Natural killer cell (primary cell): ENCODE measurements at regions not wholly inside any gene's neighbourhood (a gene's known extent, or its start where the extent isn't known, plus 50 kb on each side); places are given as distances from the start of the nearest gene placed in this dataset.
"Not testable (repeated sequence)": the region's sequence is repeated elsewhere in the genome, so short reads cannot be mapped to it uniquely, and the experiment has no call there.

ENCODE experiments used
- ATAC-seq, 3 donors: fragments of 150-1000 bp in 2 of 3; fragments of 200-7000 bp in 1 of 3; cut with Tn5 transposase; 1 replicate in 1 of 3; 2 replicates in 2 of 3; pipeline ENCODE4 v1.10.0; 2021; ENCODE audit warnings: mild to moderate bottlenecking in 2 of 3, moderate library complexity in 2 of 3
- DNase-seq, 2 donors: peaks; one replicate each; pipeline versions ENCODE4 v3.0.0 to v3.0.0-alpha.2; 2013 to 2021; ENCODE audit warnings: mixed read lengths in 1 of 2
- H3K27ac ChIP-seq: one replicate; pipeline ENCODE4 v1.5.1; 2013; ENCODE audit warnings: mild to moderate bottlenecking, low read length
- H3K27me3 ChIP-seq: one replicate; pipeline ENCODE4 v1.6.1; 2013; ENCODE audit warnings: low read length; ENCODE audit not compliant: control insufficient read depth, insufficient read depth
- H3K36me3 ChIP-seq: one replicate; pipeline ENCODE4 v1.6.1; 2013; ENCODE audit warnings: low read length; ENCODE audit not compliant: control insufficient read depth, insufficient read depth
- H3K4me1 ChIP-seq: one replicate; pipeline ENCODE4 v1.6.1; 2013; ENCODE audit warnings: low read length; ENCODE audit not compliant: control insufficient read depth, insufficient read depth
- H3K4me3 ChIP-seq: one replicate; pipeline ENCODE4 v1.5.1; 2013; ENCODE audit warnings: low read length
- H3K9me3 ChIP-seq: one replicate; pipeline ENCODE4 v1.6.1; 2013; ENCODE audit warnings: low read length; ENCODE audit not compliant: control insufficient read depth, insufficient read depth
- H3K27ac Mint-ChIP-seq, 2 donors: one replicate each; pipeline ENCODE4 v1.8.0; 2022; ENCODE audit warnings: mild to moderate bottlenecking in 2 of 2, mixed read lengths in 2 of 2, moderate library complexity in 1 of 2
- H3K27me3 Mint-ChIP-seq, 2 donors: one replicate each; pipeline ENCODE4 v1.8.0; 2022; ENCODE audit warnings: low read depth in 2 of 2, mixed read lengths in 2 of 2
- H3K36me3 Mint-ChIP-seq: one replicate; pipeline ENCODE4 v1.8.0; 2022; ENCODE audit warnings: mixed read lengths
- H3K4me1 Mint-ChIP-seq, 2 donors: one replicate each; pipeline ENCODE4 v1.8.0; 2022; ENCODE audit warnings: mixed read lengths in 2 of 2
- H3K4me3 Mint-ChIP-seq: one replicate; pipeline ENCODE4 v1.8.0; 2022; ENCODE audit warnings: mild to moderate bottlenecking, moderate library complexity, mixed read lengths
- H3K9me3 Mint-ChIP-seq, 2 donors: one replicate each; pipeline ENCODE4 v1.8.0; 2022; ENCODE audit warnings: mixed read lengths in 2 of 2
- WGBS: methylation state at CpG from one replicate; pipeline ENCODE4 v1.1.7; 2013; ENCODE audit warnings: missing lambda C conversion rate; ENCODE audit not compliant: insufficient coverage; 5-methylcytosine and 5-hydroxymethylcytosine counted together
- intact Hi-C: fragments of 100-400 bp; cut with micrococcal nuclease; formaldehyde crosslinking; loops from one replicate; pipeline ENCODE4 v1.14.2; 2022
- TF ChIP-seq, protein P1 (sequence below): fragments of 200-600 bp; IDR thresholded peaks from one replicate; pipeline ENCODE4 v1.8.0; 2022; ENCODE audit warnings: antibody characterized with exemption

DNA sequence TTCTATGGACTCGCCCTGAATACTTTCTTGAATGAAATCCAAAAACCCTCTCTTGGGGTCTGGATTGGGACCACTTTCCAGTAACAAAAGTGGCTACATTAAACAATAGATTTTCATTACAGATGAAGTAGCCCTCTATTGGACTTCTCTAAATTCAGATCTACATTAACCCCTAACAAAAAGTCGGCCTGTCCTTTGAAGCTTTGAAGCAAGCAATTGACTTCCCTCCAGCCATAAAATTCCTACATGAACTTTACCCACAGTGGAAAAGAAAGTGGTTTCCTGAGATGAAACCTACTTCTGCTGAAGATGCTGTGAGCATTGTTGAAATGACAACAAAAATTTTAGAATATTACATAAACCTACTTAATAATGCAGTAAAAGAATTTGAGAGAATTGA lies 967.1 kb upstream of the ROBO1 start:
- no peaks in the 10 kb centered on the region for H3K4me1 ChIP-seq
- TF ChIP-seq, protein P1, sequence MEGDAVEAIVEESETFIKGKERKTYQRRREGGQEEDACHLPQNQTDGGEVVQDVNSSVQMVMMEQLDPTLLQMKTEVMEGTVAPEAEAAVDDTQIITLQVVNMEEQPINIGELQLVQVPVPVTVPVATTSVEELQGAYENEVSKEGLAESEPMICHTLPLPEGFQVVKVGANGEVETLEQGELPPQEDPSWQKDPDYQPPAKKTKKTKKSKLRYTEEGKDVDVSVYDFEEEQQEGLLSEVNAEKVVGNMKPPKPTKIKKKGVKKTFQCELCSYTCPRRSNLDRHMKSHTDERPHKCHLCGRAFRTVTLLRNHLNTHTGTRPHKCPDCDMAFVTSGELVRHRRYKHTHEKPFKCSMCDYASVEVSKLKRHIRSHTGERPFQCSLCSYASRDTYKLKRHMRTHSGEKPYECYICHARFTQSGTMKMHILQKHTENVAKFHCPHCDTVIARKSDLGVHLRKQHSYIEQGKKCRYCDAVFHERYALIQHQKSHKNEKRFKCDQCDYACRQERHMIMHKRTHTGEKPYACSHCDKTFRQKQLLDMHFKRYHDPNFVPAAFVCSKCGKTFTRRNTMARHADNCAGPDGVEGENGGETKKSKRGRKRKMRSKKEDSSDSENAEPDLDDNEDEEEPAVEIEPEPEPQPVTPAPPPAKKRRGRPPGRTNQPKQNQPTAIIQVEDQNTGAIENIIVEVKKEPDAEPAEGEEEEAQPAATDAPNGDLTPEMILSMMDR, result no peak
- H3K36me3 Mint-ChIP-seq, result peaks cover 10% of the 10 kb centered on the region
- 74% methylated on average over 2 of the region's 2 CpGs for WGBS
- no peak overlapping the region for H3K4me3 ChIP-seq
- H3K27me3 Mint-ChIP-seq, result no peaks in the 10 kb centered on the region
- intact Hi-C loops, result no loop called here
- no peak overlapping the region for H3K27ac Mint-ChIP-seq
- H3K36me3 ChIP-seq, result no peaks in the 10 kb centered on the region
- H3K4me1 Mint-ChIP-seq, result no peaks in the 10 kb centered on the region
- H3K9me3 ChIP-seq, result peaks cover 9% of the 10 kb centered on the region
- no peak for ATAC-seq
- H3K4me3 Mint-ChIP-seq, result no peak overlapping the region
- no peak for DNase-seq
- peaks cover 11 to 15% of the 10 kb centered on the region in 2 donors for H3K9me3 Mint-ChIP-seq
- H3K27ac ChIP-seq, result no peak overlapping the region
- no peaks in the 10 kb centered on the region for H3K27me3 ChIP-seq

DNA sequence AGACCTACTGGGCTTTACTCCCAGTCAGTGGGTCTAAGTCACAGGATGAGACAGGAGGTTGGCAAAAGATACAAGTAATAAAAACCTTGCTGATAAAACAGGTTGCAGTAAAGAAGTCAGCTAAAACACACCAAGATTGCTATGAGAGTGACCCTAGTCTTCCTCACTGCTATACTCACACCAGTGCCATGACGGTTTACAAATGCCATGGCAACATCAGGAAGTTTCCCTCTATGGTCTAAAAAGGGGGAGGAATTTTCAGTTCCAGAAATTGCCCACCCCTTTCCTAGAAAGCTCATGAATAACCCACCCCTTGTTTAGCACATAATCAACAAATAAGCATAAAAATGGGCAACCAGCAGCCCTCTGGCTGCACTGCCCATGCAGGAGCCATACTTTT lies 966.7 kb upstream of the ROBO1 start:
- H3K27me3 Mint-ChIP-seq, result no peaks in the 10 kb centered on the region
- intact Hi-C loops, result no loop called here
- Histone ChIP-seq H3K9me3 (peaks cover 11% of the 10 kb centered on the region), H3K27me3 (no peaks in the 10 kb centered on the region), H3K36me3 (no peaks in the 10 kb centered on the region), H3K27ac (no peak overlapping the region), H3K4me1 (no peaks in the 10 kb centered on the region), H3K4me3 (no peak overlapping the region)
- ATAC-seq, result no peak
- 80% methylated on average over 1 of the region's 1 CpG for WGBS
- peaks cover 5% of the 10 kb centered on the region for H3K36me3 Mint-ChIP-seq
- TF ChIP-seq, protein P1, result no peak
- no peak for DNase-seq
- H3K9me3 Mint-ChIP-seq, result peaks cover 9 to 12% of the 10 kb centered on the region in 2 donors
- H3K4me1 Mint-ChIP-seq, result no peaks in the 10 kb centered on the region
- H3K4me3 Mint-ChIP-seq, result no peak overlapping the region
- no peak overlapping the region for H3K27ac Mint-ChIP-seq

- TF ChIP-seq, protein P1, result no peak
- H3K4me3 ChIP-seq, result no peak overlapping the region
- peaks cover 11 to 15% of the 10 kb centered on the region in 2 donors for H3K9me3 Mint-ChIP-seq
- no peaks in the 10 kb centered on the region for H3K36me3 ChIP-seq
- DNase-seq (no peak), ATAC-seq (no peak)
- no peaks in the 10 kb centered on the region for H3K4me1 ChIP-seq
- no peaks in the 10 kb centered on the region for H3K4me1 Mint-ChIP-seq
- WGBS, result 4% methylated on average over 5 of the region's 5 CpGs
- peaks cover 5% of the 10 kb centered on the region for H3K36me3 Mint-ChIP-seq
- no peak overlapping the region for H3K27ac Mint-ChIP-seq
- no peaks in the 10 kb centered on the region for H3K27me3 Mint-ChIP-seq
- H3K9me3 ChIP-seq, result peaks cover 3% of the 10 kb centered on the region
- no peak overlapping the region for H3K27ac ChIP-seq
- intact Hi-C loops, result no loop called here
- no peak overlapping the region for H3K4me3 Mint-ChIP-seq
- no peaks in the 10 kb centered on the region for H3K27me3 ChIP-seq
Observed at GRCh38 chr3:80733522-80734176, 965.9 kb upstream of the ROBO1 start.

DNA sequence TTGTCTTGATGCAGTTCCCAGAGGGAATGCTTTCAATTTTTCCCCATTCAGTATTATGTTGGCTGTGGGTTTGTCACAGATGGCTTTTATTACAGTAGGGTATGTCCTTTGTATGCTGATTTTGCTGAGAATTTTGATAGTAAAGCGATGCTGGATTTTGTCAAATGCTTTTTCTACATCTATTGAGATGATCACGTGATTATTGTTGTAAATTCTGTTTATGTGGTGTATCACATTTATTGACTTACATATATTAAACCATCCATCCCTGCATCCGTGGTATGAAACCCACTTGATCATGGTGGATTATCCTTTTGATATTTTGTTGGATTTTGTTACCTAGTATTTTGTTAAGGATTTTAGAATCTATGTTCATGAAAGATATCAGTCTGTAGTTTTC lies 959.8 kb upstream of the ROBO1 start:
- intact Hi-C loops, H3K27ac ChIP-seq, H3K4me3 ChIP-seq, DNase-seq, H3K36me3 ChIP-seq, H3K4me3 Mint-ChIP-seq, H3K27ac Mint-ChIP-seq, H3K27me3 Mint-ChIP-seq, H3K4me1 Mint-ChIP-seq, H3K4me1 ChIP-seq, ATAC-seq, H3K9me3 ChIP-seq, H3K27me3 ChIP-seq: not testable (repeated sequence)
- no CpG with 5 or more reads among the region's 3 CpGs for whole genome bisulfite sequencing
- Mint-ChIP-seq H3K9me3 (peaks cover 17 to 25% of the 10 kb centered on the region in 2 donors), H3K36me3 (peaks cover 19% of the 10 kb centered on the region)

DNA sequence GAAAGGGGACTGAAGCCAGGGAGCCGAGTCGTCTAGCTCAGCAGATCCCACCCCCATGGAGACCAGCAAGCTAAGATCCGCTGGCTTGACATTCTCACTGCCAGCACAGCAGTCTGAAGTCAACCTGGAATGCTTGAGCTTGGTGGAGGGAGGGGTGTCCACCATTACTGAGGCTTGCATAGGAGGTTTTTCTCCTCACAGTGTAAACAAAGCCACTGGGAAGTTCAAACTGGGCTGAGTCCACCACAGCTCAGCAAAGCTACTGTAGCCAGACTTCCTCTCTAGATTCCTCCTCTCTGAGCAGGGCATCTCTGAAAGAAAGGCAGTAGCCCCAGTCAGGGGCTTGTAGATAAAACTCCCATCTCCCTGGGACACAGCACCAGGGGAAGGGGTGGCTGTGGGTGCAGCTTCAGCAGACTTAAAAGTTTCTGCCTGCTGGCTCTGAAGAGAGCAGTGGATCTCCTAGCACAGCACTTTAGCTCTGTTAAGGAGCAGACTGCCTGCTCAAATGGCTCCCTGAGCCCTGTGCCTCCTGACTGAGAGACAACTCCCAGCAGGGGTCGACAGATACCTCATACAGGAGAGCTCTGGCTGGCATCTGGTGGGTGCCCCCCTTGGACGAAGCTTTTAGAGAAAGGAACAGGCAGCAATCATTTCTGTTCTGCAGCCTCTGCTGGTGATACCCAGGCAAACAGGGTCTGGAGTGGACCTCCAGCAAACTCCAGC lies 942.0 kb upstream of the ROBO1 start:
- H3K27me3 Mint-ChIP-seq, H3K4me1 ChIP-seq: not testable (repeated sequence)

More for the DNA sequence above, 942.0 kb upstream of the ROBO1 start:
- H3K27ac Mint-ChIP-seq, H3K4me3 Mint-ChIP-seq, H3K27ac ChIP-seq, H3K36me3 ChIP-seq, H3K4me1 Mint-ChIP-seq, H3K4me3 ChIP-seq, DNase-seq, ATAC-seq, intact Hi-C loops, H3K27me3 ChIP-seq: not testable (repeated sequence)
- peaks cover 15% of the 10 kb centered on the region for H3K9me3 ChIP-seq
- H3K36me3 Mint-ChIP-seq, result peaks cover 19% of the 10 kb centered on the region
- WGBS, result 79% methylated on average over 5 of the region's 5 CpGs
- peaks cover 21 to 22% of the 10 kb centered on the region in 2 donors for H3K9me3 Mint-ChIP-seq
